ENCODE measurements at regions not wholly inside any gene's neighbourhood (a gene's known extent, or its start where the extent isn't known, plus 50 kb on each side); places are given as distances from the start of the nearest gene placed in this dataset.

DNA sequence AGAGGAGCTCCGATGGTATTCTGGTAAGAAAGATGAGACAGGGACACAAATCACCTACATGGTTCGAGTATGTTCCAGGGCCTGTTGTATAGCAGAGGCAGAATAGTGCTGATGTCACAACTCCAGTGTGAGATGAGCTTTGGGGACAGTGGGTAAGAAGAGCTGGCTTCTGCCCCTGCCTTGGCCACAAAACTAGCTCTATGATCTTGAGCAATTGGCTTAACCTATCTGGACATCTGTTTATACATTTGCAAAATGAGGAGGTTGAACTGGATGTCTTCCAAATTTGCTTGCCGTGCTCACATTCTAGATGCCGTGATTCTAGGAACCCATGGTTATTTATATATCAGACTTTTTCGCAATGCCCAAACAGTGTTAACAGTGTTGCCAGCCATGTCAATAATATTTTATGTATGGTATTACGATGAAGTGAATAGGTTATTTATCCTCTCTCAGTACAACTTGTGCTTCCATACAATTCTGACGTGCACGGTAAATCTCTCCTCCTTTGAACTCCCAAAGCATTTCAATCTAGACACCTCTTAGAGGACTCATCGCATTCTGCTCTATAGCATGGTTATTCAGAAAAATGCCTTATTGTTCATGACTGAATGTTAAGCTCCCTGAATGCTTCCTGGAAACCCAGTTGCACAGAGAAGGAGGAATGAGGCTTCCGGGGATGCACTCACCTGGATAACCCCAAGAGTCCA, 316.0 kb downstream of the FOXO1 start:
- no peaks in the 10 kb centered on the region for H4K20me1 ChIP-seq (replicated peaks; ENCODE audit: control insufficient read depth, insufficient read depth, low read length)
- H3K9ac ChIP-seq (ENCODE audit: insufficient read depth in 1 of 2, low read depth in 2 of 2, low read length in 2 of 2): no peak overlapping the region
- no peaks in the 10 kb centered on the region for H3K9me1 ChIP-seq (ENCODE audit: control insufficient read depth, insufficient read depth, low read length)
- no peak overlapping the region for H2AFZ ChIP-seq (ENCODE audit: low read depth, low read length)
- intact Hi-C loops (cut with micrococcal nuclease): no loop called here
- 0% methylated on average over 10 of the region's 10 CpGs for WGBS (ENCODE audit: insufficient coverage, low coverage, missing lambda C conversion rate)
- CTCF ChIA-PET (ENCODE audit: low intra/inter-chr PET ratio): no interaction called here
- H3K4me1 ChIP-seq (replicated peaks in 1 of 2; ENCODE audit: control insufficient read depth in 2 of 2, insufficient read depth in 2 of 2, low read length in 2 of 2): no peaks in the 10 kb centered on the region
- ATAC-seq: no peak
- H3K79me2 ChIP-seq (ENCODE audit: control insufficient read depth, insufficient read depth, low read length): no peaks in the 10 kb centered on the region
- no peaks in the 10 kb centered on the region for H3K9me3 ChIP-seq (replicated peaks; ENCODE audit: control insufficient read depth, insufficient read depth, low read depth, low read length)
- no peak overlapping the region for H3K4me2 ChIP-seq (ENCODE audit: insufficient read depth, low read length)
- no peaks in the 10 kb centered on the region; a peak in 1 of 5 replicates for H3K27me3 ChIP-seq (ENCODE audit: control insufficient read depth in 2 of 2, insufficient read depth in 2 of 2, low read length in 2 of 2)
- in situ Hi-C loops (cut with MboI): no loop called here
- FAIRE-seq: no peak
- POLR2A ChIA-PET: no interaction called here
- no peak overlapping the region for H3K4me3 ChIP-seq
- no peak overlapping the region for H3K27ac ChIP-seq (ENCODE audit: extremely low read depth, low read depth, low read length)
- no peak for DNase-seq (ENCODE audit: extremely low read depth in 1 of 4, low spot score in 3 of 4)
- H3K36me3 ChIP-seq (ENCODE audit: control insufficient read depth, insufficient read depth, low read length): no peaks in the 10 kb centered on the region
- BruUV-seq (replicated peaks): no TSS peak
- TF ChIP-seq ZNF449 (CRISPR knock-in tag; IDR thresholded peaks at IDR 0.05) (no peak), THAP12 (CRISPR knock-in tag; IDR thresholded peaks at IDR 0.05) (no peak), ZNF395 (CRISPR knock-in tag; IDR thresholded peaks at IDR 0.05) (no peak), ATF7 (IDR thresholded peaks at IDR 0.05) (no peak), USF1 (CRISPR knock-in tag; IDR thresholded peaks at IDR 0.05) (no peak), TGIF2 (CRISPR knock-in tag; IDR thresholded peaks at IDR 0.05) (no peak), ZSCAN32 (CRISPR knock-in tag; IDR thresholded peaks at IDR 0.05) (no peak), HCFC1 (IDR thresholded peaks at IDR 0.05; ENCODE audit: low read depth, low read length) (no peak)
